Endothelial cell of umbilical vein (primary cell): ENCODE measurements at regions not wholly inside any gene's neighbourhood (a gene's known extent, or its start where the extent isn't known, plus 50 kb on each side); places are given as distances from the start of the nearest gene placed in this dataset.

Experiments used
- BruUV-seq: library from RNA; stranded (reverse); fragments of 400-500 nt; replicated peaks from 2 replicates; lab custom pipeline; 2021; lab: Mats Ljungman, UMichigan
- CTCF ChIA-PET: fragments of 300-600, 350-600 bp; sonication (Branson Sonifier 250); formaldehyde crosslinking; loops from one replicate; lab custom pipeline; 2021; ENCODE audit warnings: antibody characterized with exemption, inconsistent platforms; lab: Charles Lee
- POLR2A ChIA-PET: fragments of 300-600, 350-600 bp; sonication (Branson Sonifier 250); formaldehyde crosslinking; loops from one replicate; lab custom pipeline; 2021; ENCODE audit warnings: antibody characterized with exemption, inconsistent platforms; lab: Charles Lee
- DNase-seq: peaks from one replicate; pipeline ENCODE4 v3.0.0-alpha.2; 2011; ENCODE audit warnings: low read depth, low spot score
- FAIRE-seq: peaks from 2 replicates; lab custom pipeline; 2011; peaks lifted over from hg19 to GRCh38; lab: Jason Lieb, UNC
- H2AFZ ChIP-seq: 2 replicates; pipeline ENCODE4 v1.6.0; 2012; ENCODE audit warnings: low read depth, low read length, control low read depth, inconsistent platforms
- H3K27ac ChIP-seq: 2 replicates; pipeline ENCODE4 v1.5.1; 2011; ENCODE audit warnings: low read depth, mild to moderate bottlenecking, control low read depth, low read length, moderate library complexity; ENCODE audit not compliant: insufficient read depth
- H3K27me3 ChIP-seq, 2 experiments: 2 replicates each; pipeline versions ENCODE4 v1.6.0 to v1.6.1; 2011; ENCODE audit warnings: low read length in 2 of 2, mixed read lengths in 1 of 2; ENCODE audit not compliant: control insufficient read depth in 2 of 2, insufficient read depth in 2 of 2
- H3K36me3 ChIP-seq, 2 experiments: 2 replicates in 1 of 2; 3 replicates in 1 of 2; pipeline ENCODE4 v1.5.1; 2011; ENCODE audit warnings: low read length in 2 of 2, mild to moderate bottlenecking in 1 of 2, moderate library complexity in 1 of 2; ENCODE audit not compliant: control insufficient read depth in 2 of 2, insufficient read depth in 2 of 2; ENCODE audit errors: extremely low read depth in 1 of 2
- H3K4me1 ChIP-seq: 3 replicates; pipeline ENCODE4 v1.5.1; 2011; ENCODE audit warnings: mild to moderate bottlenecking, low read length; ENCODE audit not compliant: control insufficient read depth, insufficient read depth; ENCODE audit errors: extremely low read depth
- H3K4me2 ChIP-seq: 2 replicates; pipeline ENCODE4 v1.6.1; 2011; ENCODE audit warnings: low read length, control low read depth, mixed read lengths; ENCODE audit not compliant: insufficient read depth
- H3K4me3 ChIP-seq, 3 experiments: fragments of 200-600 bp in 1 of 3; sonication (generic), shearing (Covaris generic) in 1 of 3; replicated peaks in 1 of 3; 2 replicates each; pipeline ENCODE4 v1.5.1; 2011 to 2016; ENCODE audit warnings: control low read depth in 3 of 3, low read length in 3 of 3, mild to moderate bottlenecking in 2 of 3, inconsistent platforms in 1 of 3, low read depth in 1 of 3, moderate library complexity in 1 of 3; ENCODE audit not compliant: insufficient read depth in 1 of 3
- H3K79me2 ChIP-seq: 2 replicates; pipeline ENCODE4 v1.6.0; 2012; ENCODE audit warnings: low read length, inconsistent platforms; ENCODE audit not compliant: control insufficient read depth, insufficient read depth
- H3K9ac ChIP-seq: replicated peaks from 2 replicates; pipeline ENCODE3; 2011; ENCODE audit warnings: low read length, control low read depth; ENCODE audit not compliant: insufficient read depth; ENCODE audit errors: extremely low read depth
- H3K9me1 ChIP-seq: replicated peaks from 3 replicates; pipeline ENCODE4 v1.6.0; 2011; ENCODE audit warnings: mild to moderate bottlenecking, low read length; ENCODE audit not compliant: control insufficient read depth, insufficient read depth; ENCODE audit errors: extremely low read depth
- H3K9me3 ChIP-seq: replicated peaks from 2 replicates; pipeline ENCODE4 v1.5.1; 2012; ENCODE audit warnings: low read length, inconsistent platforms; ENCODE audit not compliant: control insufficient read depth, insufficient read depth
- H4K20me1 ChIP-seq: replicated peaks from 2 replicates; pipeline ENCODE3; 2011; ENCODE audit warnings: mild to moderate bottlenecking, low read length; ENCODE audit not compliant: control insufficient read depth, insufficient read depth; ENCODE audit errors: extremely low read depth
- CTCF ChIP-seq, 2 donors: IDR thresholded peaks; 1 replicate in 1 of 2; 2 replicates in 1 of 2; pipeline ENCODE4 v1.5.1; 2011; ENCODE audit warnings: low read length in 2 of 2, mild to moderate bottlenecking in 2 of 2, moderate library complexity in 2 of 2, control low read depth in 1 of 2, inconsistent platforms in 1 of 2, low read depth in 1 of 2; ENCODE audit not compliant: insufficient read depth in 1 of 2; ENCODE audit errors: extremely low read depth in 1 of 2
- EZH2 ChIP-seq: IDR thresholded peaks from 2 replicates; pipeline ENCODE4 v1.6.1; 2012; ENCODE audit warnings: borderline replicate concordance, low read depth, mild to moderate bottlenecking, moderate library complexity, low read length, inconsistent platforms; ENCODE audit not compliant: severe bottlenecking
- JUN ChIP-seq: IDR thresholded peaks from 2 replicates; pipeline ENCODE4 v1.6.1; 2011; ENCODE audit warnings: borderline replicate concordance, low read depth; ENCODE audit not compliant: insufficient read length, insufficient read depth
- MYC ChIP-seq: IDR thresholded peaks from one replicate; pipeline ENCODE4 v1.6.1; 2011; ENCODE audit warnings: mild to moderate bottlenecking, low read depth, low read length
- POLR2A ChIP-seq: IDR thresholded peaks from 2 replicates; pipeline ENCODE4 v1.6.1; 2012; ENCODE audit warnings: low read depth, mild to moderate bottlenecking, control low read depth, low read length
- POLR2AphosphoS5 ChIP-seq: IDR thresholded peaks from 2 replicates; pipeline ENCODE4 v1.6.1; 2012; ENCODE audit warnings: low read depth, mild to moderate bottlenecking, control low read depth, low read length, moderate library complexity; ENCODE audit not compliant: insufficient read depth
- dilution Hi-C: fragments of 300-500 bp; cut with MboI; formaldehyde crosslinking; loops from one replicate; pipeline ENCODE4 v1.15.0; 2019; ENCODE audit warnings: low sequenced_read_pairs; ENCODE audit not compliant: extremely low pct_ligation_motif_present
- intact Hi-C: fragments of 100-400 bp; cut with micrococcal nuclease; formaldehyde crosslinking; loops from one replicate; pipeline ENCODE4 v1.10.0; 2022
- TF ChIP-seq, protein P1 (sequence below): IDR thresholded peaks from 2 replicates; pipeline ENCODE4 v1.6.1; 2011; ENCODE audit not compliant: insufficient read depth, insufficient read length

DNA sequence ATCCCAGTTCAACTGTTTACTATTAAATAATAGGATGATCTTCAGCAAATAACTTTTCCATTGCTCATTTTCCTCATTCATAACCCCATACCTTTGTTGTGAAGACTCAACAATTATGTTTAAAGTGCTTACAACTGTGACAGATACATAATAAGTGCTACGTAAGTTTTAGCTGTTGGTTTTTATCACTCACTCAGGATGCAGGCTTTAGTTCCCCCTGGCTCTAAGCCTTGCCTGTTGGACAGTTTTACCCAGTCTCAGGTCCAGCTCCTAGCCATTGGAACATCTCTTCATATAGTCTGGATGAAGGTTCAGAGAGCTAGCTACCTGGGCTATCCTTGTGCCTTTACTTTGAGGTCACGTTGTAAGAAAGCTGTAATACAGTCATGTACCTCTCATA is 353.2 kb downstream of the CRPPA start:
- H3K79me2 ChIP-seq, result no peaks in the 10 kb centered on the region
- TF ChIP-seq MYC, result no peak
- TF ChIP-seq, protein P1, sequence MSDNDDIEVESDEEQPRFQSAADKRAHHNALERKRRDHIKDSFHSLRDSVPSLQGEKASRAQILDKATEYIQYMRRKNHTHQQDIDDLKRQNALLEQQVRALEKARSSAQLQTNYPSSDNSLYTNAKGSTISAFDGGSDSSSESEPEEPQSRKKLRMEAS, result no peak
- TF ChIP-seq EZH2, result no peak
- TF ChIP-seq POLR2AphosphoS5, result no peak
- no peak for TF ChIP-seq JUN
- TF ChIP-seq CTCF (IDR thresholded peaks at IDR 0.05; ENCODE audit: extremely low read depth in 1 of 2, insufficient read depth in 1 of 2, low read depth in 1 of 2, low read length in 2 of 2), result no peak
- no peak for TF ChIP-seq POLR2A
- H3K9me1 ChIP-seq, result no peaks in the 10 kb centered on the region
- H3K4me2 ChIP-seq, result no peak overlapping the region
- no peaks in the 10 kb centered on the region for H4K20me1 ChIP-seq
- FAIRE-seq (no peak), DNase-seq (no peak)
- no peaks in the 10 kb centered on the region for H3K9me3 ChIP-seq
- H3K9ac ChIP-seq, result no peak overlapping the region
- H2AFZ ChIP-seq, result no peak overlapping the region
- H3K4me3 ChIP-seq, result no peak overlapping the region
- H3K27me3 ChIP-seq, result no peaks in the 10 kb centered on the region
- H3K36me3 ChIP-seq, result no peaks in the 10 kb centered on the region
- dilution Hi-C loops, result no loop called here
- H3K4me1 ChIP-seq, result peaks cover 22% of the 10 kb centered on the region
- POLR2A ChIA-PET, result no interaction called here
- intact Hi-C loops, result no loop called here
- no peak overlapping the region for H3K27ac ChIP-seq
- CTCF ChIA-PET, result interaction anchor here (0.6 to 3.3 kb wide), 4 partner anchors 10 to 1350 kb away, joined by 3 to 21 read pairs (median 4); no protein-coding TSS in a partner anchor
- BruUV-seq, result no TSS peak
